ENCODE measurements at regions not wholly inside any gene's neighbourhood (a gene's known extent, or its start where the extent isn't known, plus 50 kb on each side); places are given as distances from the start of the nearest gene placed in this dataset.
A peak's percentile ranks its signal among the peaks of the same experiment; 100 is the strongest.

DNA sequence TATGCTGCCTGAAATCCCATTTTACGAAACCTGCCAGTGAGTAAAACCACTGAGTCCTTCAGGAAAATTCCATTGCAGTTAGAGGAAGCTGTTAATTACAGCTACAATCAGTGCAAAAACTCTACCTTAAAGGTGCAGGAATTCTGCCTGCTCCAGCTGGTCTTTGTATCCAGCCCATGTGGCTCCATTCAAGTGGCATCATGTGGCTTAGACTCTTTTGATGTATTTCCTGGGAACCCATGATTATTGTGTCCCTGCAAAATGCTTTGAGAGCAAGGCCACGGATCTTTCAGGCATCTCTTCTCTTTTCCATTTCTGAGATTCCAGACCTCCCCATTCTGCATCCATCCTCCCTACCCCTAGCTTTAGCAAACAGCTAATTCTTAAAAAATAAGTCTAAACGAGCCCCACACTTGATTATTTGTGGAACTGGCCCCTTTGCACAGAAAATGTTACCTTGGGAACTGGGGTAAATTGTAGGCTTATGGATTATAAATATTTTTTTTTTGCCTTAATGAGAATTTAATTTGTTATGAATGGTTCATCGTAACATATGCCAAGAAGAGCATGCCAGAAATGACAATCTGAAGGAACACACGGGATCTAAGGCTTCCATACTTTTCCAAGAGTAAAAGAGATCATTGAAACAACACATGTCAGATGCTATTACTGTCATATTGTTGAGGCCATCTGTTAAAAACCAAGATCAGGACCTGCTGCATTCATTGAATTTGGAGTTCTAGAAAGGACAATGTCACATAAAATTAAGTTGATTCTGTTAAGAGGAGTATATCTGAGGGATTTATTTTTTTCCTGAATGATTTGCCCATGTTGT, 144.6 kb downstream of the TPH2 start:
- no peak for DNase-seq

DNA sequence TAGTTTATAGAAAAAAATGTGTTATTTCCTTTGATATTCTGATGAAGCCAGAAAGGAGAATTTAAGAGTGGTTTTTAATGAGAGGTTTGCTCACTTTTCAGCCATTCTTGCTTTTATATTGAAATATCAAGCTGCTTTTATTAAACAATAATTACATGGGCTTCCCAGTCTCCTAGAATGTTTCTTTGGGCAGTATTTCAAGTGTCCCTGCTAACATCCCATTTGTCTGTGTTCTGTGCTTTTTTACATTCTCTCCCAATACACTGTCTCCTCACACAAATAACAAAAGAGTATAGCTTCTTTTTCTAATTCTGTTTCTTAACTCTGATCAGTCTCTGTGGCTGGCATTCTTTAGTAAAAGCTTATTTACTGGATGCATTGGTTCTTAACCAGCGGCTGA, 145.4 kb downstream of the TPH2 start:
- no peak for DNase-seq

DNA sequence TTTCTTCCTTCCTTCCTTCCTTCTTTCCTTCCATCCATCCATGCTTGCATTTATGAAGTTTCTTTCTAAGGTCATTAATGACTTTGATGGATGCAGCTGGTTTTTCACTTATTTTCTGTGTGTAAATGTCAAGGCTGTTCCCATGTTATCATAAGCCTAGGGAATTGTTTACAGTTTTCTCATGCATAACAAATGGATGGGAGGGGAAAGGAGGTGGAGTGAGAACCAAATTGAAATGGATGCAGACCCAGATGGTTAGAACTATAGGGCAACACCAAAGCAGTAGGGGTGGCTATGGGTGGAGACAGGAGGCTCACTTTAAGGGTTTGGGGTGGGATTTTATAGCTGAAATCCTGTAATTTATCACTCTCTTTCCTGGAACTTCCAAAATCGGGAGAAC, 146.2 kb downstream of the TPH2 start:
- no peak for DNase-seq

DNA sequence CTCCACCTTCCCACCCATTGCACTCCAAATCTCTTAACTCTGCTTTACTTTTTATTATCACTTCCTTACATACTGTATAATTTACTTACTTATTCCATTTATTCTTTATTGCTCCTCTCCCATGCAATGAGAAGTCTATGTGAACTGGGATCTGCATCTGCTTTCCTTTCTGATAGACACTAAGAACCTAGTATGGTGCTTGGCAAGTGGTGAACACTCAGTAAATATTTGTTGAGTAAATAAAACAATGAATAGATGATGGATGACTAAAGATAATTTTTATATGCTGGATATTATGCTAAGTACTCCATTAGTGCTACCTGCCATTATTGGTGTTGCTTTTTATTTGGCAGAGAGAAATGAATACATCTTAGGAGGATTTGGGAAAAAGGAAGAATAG, 151.0 kb downstream of the TPH2 start:
- DNase-seq: no peak

DNA sequence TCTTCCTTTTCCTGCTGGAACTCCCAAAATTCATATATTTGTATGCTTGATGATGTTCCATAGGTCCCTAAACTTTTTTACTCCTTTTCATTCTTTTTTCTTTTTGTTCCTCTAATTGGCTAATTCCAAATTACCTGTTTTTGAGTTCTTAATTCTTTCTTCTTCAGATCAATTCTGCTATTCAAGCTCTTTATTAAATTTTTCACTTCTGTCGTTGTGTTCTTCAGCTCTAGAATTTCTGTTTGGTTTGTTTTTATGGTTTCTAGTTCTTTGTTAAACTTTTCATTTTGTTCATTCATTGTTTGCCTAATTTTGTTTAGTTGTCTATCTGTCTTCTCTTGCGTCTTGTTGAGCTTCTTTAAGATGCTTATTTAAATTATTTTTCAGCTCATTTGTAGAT, 154.8 kb downstream of the TPH2 start:
- DNase-seq: no peak

DNA sequence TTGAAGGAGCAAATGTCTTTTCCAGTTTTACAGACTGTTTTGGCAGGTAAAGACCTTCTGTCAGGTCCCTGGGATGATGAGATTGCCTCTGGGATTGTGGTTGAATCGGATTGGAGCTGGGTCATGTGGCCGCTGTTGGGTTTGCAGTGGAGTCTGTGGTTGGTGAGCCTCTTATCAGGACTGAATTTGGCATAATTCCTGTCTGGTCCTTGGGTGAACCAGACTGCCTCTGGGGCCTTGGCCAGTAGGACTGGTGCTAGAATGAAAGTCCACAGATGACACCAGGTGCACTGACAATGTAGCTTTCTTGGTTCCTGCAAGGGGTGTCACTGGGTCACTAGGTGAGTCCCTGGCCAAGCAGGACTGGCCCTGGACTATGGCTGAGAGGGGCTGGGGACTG, 155.3 kb downstream of the TPH2 start:
- no peak for DNase-seq

DNA sequence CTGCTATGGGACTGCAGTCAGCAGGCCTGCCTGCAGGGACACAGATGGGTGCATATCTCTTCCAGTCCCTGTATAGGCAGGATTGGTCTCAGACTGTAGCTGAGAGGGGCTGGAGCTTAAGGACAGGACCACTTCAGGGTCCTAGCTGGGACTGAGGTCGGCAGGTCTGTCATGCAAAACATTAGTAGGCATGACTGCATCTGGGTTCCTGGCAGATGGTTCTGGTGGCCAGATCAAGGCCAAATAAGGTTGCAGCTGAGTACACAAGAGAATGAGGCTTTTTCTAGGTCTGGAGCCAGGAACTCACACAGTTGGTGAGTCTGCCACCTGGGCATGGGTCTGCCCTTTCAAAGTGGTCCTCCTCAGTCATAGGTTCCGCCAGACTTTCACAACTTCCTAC, 155.8 kb downstream of the TPH2 start:
- DNase-seq: no peak

DNA sequence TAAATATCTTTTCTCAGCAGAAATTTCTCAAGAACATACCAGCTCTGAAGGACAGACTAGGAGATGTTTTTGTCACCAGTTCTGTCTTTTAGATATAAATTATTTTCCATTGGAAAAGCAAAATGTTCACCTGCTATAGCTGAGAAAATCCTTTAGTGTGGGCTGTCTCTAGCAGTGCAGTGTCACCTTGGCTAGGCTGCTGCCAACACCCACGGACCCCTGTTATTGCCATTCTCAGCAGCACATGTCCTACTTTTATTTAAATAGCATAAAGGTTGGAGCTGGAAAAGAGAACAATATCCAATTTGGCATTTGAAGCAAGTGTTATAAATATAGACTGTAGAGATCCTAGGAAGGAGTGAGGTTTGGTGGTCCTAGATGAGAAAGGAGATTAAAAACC, 156.4 kb downstream of the TPH2 start:
- DNase-seq: no peak

DNA sequence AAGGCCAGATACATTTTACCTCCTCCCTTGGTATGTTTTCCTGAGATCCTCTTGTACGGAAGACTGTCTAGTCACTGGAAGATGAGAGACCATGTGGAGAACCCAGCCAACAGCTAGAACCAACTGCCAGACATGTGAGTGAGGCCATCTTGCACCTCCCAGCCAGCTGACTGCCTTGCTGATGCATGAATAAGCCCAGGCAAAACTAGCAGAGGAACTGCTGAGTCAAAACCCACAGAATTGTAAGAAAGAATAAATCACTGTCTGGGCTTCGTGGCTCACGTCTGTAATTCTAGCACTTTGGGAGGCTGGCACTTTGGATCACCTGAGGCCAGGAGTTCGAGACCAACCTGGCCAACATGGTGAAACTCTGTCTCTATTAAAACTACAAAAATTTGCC, 160.0 kb downstream of the TPH2 start:
- no peak for DNase-seq

DNA sequence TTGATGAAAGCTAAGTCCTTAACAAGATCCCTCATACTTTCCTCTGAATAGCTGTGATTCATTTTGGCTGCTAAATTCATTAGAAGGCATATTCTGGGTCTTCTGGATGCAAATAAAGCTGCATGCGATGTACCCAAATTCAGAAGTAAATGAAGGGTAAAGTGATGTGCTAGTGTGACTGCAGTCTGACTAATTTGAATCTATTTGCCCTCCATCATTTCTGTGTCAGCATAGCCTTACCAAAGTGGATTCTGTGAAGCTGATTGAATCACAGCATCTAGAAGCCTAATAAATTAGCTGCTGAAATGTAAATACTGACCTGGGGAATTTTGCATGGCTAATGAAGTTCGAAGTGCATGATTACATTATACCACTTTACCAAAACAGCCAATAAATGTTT, 162.2 kb downstream of the TPH2 start:
- DNase-seq: no peak

DNA sequence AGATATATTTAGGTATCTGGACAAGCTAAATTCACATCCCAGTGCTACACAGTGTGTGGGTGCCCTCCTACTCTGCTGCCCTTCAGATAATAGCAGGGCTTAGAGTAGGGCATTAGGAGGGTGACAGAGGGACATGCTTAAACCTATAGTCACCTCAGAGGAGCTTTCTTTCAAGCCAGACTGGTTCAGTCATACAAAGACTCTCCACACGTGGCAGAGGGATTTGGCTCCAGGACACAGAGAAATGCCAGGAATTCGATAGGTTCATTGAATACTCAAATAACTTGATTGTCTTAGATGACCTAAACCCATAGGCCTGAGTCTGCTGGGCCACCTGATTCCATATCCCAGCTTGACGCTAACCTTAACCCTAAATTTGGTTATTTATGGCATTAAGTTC, 163.5 kb downstream of the TPH2 start:
- DNase-seq: no peak

DNA sequence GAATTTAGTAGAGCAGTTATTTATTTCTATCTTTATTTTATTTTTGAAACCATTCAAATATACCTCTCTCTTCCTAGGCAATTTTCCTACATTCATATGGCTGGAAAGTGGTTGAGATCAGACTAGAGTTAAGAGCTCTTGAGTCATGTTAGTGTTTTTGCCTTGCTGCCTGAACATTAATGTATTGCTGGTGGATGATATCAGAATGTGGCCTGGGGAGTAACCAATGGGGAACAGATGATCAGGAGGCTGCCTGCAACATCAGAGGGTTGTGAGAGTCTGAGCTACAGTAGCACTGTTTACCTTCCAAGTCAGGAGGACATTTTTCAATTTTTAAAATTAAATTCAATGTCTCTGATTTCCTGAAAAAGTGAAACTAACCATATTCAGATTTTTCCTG, 166.3 kb upstream of the TRHDE start:
- DNase-seq: no peak

DNA sequence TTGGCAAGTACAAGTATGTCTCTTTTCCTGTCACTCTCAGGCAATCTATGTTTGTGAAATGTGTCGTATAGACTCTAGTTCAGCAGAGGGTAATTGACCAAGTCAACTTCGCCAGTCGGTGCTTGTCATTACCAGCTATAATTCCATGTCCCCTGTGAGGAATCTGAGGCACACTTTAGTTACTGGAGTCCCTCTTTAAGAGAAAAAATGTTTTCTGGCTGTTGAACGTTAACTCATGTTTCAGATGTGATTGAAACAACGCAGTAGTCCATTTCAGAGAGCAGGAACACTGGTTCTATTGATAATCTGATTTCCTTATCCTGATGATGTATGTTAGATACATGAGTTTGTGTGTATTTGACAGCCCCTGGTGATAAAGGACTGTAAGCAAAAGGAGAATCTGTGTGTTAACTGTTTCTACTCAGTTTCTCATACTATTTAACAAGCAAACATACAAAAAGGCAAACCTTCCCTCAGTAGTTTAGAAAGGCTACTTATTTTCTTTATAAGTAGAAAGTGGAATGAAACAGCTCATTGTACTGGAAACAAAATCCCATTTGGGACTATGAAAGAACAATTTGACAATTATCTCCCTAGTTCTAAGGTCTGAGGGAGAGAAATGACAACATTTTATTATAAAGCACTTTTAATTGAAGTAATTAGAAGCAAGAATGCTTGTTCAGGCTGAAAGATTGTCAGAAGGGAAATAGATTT, 161.1 kb upstream of the TRHDE start:
- DNase-seq: no peak

DNA sequence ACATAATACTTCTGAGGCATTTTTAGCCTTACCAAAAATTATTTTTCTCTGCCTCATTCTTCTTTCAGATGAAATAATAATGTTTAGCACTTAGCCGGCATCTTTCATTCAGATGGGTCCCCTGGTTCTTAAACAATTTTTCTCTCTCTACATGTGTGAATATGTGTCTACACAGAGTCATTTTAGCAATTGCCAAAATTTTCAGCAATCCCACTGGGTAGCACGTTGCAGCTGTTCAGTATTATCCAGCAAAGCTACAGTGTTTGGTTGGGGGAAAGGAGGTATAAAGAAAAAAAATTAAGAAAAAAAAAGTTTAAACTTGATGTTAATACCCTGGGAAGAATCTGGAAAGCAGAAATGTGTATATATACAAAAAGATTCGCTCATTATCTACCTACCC, 160.5 kb upstream of the TRHDE start:
- no peak for DNase-seq

DNA sequence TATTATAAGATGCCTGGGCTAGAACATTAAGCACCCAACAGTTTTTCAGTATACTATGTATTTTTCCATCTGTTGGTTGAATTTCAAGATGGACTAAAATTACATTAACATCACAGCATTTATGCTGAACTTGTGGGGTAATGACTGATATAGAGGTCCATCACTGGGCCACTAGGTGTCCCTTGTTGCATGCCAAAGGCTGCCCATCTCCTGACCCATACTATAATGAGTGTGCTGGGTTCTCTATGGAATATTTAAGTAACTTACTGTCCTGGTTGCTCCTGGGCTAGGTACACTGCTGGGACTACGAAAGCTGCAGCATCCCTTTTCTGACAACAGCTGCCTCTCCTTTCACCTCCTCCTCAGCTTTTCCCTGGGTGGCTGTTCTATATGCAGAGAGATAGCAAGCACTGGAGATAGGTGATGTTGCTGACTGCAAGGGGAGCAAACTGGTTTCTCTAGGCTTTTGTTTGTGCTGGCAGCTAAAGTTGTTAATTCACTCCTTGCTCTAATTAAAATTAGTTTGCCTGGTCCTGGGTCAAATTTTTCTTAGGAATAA, 138.6 kb upstream of the TRHDE start:
- DNase-seq: no peak

DNA sequence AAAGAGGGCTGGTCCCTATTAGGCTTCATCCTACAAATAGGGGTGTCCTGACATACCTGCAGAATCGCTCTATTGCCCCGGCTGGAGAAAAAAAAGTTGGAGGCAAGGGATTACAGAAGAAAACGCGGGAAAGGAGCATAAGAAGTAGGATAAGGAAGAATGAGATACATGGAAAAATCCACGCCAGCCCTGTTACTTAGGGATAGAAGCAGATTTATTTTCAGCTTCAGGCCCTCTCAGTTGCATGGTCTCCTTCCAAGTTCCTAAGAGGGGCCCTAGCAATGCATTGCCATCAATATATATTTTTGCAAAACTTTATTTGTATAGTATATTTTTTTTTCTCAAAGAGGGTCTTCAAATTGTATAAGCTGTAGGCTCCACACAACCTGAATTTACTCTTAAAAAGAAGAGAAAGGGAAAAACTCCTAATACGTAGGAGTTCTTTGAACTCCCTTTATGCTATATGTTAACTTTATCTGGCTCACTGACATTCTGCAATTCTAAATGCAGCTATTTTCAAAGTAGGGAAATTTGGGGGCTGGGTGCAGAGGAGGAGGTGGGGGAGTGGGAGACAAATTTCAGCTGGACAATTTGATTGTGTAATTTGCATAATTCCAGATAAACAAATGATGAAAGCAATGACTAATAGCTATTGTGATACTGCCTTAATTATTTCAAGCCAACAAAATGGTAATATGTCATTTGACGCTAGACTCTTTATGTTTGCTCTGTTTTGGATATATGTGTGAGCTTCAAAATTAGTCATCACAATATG, 137.7 kb upstream of the TRHDE start:
- DNase-seq: no peak

DNA sequence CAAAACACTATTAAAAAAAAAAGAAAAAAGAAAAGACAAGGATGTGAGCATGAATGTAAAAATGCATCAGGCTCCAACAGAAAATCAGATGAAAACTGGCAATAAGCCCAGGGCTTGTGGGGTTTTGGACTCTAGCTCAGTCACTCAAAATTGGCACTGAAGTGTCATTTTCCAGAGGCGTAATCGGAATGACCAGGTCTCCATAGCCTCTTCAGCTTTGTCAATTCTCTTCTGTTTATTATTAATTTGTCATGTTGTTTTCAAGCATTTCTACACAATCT, 137.2 kb upstream of the TRHDE start:
- DNase-seq: no peak

DNA sequence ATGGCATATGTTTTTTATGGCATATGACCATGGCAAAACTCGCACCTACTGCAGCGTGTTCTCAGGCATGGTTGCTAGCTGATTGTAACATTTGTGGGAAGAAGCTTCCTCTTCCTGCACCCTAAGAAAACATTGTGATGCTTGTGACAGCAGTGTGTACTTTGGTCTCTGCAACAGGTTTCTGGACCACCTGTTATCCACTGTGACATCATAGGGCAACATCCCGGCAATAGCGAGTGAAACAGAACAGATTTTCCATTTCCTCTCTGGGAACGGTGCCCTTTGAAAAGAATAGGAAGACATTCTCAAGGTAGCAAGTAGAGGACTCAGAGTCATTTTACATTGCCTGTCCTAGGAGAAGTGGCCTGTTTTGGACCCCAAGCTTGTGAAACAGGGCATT, 135.4 kb upstream of the TRHDE start:
- no peak for DNase-seq

DNA sequence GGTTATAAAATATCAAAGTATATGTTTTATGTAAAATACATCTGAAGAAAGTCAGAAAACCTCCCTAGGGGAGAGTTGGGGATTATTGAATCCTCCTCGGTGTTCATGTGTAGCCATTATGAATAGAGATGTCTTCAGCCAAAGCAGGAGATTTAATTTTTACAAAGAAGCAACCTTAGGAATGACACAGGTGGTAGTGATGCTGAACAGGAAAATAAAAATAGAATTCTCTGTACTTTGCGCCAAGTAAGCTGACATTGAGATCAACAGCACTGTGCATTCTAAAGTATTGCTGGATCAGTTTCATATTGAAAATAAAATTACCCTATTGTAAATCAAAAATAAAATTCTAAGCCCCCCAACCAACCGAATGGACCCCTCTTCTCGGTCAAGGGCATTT, 132.8 kb upstream of the TRHDE start:
- DNase-seq: no peak

DNA sequence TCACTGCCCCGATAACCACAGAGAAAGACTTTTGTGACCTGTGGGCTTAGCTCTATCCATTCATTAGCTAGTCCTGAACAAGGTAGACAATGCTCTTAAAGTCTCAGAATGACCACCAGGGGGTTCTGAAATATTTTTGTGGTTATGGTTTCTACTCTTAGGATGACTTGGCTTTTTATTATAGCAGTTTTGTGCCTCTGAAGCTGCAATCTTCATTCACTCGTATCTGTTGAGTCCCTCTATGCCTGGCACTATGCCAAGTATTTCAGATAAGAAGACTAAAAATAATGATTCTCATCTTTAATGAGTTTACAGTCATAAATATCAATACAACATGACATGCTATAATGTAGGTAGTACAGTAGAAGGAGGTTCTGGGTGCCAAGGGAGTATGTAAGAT, 130.8 kb upstream of the TRHDE start:
- peak in 1 of 3 donors; percentile 0 for DNase-seq

DNA sequence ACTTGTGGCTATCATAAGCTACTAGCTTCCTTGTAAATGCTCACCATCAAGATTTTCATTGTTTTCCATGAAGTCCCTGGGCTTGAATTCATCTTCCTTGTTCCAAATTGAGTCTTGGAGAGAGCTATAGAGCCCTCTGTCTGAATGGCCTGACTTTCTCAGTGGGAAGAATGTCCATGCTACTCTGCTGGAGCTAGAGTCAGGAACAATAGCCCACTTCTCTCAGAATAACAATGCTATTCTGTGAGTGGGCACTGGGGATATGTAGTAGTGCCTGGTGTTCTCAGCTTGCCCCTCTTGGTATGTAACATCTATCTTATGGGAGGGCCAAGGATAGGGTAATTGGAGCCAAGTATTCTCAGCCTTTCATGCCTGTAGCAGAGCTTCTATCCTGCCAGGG, 127.6 kb upstream of the TRHDE start:
- no peak for DNase-seq

DNA sequence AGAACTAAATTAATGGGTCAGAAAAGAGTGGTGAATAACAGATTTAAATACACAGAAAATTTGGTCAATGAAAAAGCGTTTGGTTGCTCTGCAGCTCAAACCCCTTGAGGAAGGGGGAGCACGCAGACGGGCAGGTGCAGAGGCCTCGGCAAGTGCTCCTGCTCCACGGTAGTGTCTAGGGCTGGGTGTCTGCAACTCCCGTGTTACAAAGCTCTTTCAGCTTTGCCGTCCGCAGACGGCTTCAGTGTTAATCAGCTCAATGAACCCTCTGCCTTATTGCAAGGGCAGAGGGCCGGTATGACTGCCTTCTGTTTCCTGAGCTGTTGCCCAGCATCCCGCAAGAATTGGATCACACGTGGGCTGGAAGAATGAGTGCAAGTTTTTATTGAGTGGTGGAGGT, 125.7 kb upstream of the TRHDE start:
- DNase-seq: no peak

DNA sequence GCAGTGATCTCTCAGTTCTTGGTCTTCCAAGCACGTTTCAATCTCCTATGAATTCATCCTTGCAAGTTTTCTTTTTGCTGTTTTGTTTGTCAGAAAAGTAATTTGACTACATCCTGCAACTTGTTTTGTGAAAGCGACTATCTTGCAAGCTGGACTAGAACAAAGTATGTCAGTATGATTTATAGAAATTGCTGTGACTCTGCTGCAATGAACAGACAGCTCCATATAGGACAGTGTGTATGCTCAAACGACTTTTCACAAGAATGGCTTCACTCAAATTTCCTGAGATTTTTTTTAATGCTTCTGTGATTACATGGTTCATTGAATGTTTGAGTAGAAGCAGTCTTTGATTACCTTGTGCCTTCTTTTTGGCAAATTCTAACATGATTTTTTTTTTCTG, 123.5 kb upstream of the TRHDE start:
- DNase-seq: no peak

DNA sequence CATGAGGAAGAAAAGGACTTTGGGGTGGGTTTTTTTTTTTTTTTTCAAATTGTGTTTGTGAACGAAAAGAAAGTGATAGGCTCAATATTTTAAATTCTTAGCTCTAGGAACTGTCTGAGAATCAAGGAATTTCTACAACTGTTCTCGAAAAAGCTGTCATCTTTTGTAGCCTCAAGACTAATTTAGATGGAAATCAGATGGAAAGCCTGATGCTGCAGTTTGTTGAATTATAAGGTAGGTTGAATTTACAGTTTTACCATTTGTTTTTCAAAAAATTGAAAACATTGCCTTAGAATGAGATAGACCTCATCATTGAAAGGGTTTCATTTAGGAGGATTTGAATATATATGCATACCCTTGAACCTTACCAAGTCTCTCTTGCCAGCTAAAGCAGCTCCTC, 109.3 kb upstream of the TRHDE start:
- no peak for DNase-seq

All from suppressor macrophage treated with lipopolysaccharide for 1 hour (primary cell).